Mucosa of descending colon (tissue), 3 donors: ENCODE measurements at regions not wholly inside any gene's neighbourhood (a gene's known extent, or its start where the extent isn't known, plus 50 kb on each side); places are given as distances from the start of the nearest gene placed in this dataset.
"Not testable (repeated sequence)": the region's sequence is repeated elsewhere in the genome, so short reads cannot be mapped to it uniquely, and the experiment has no call there.

Source experiments
- ATAC-seq: fragments of 200-7000 bp; cut with Tn5 transposase; one replicate; pipeline ENCODE4 v1.9.1; 2020; ENCODE audit warnings: mild to moderate bottlenecking, moderate library complexity
- DNase-seq, 3 donors: peaks; one replicate each; pipeline ENCODE4 v3.0.0-alpha.2; 2020
- H3K36me3 ChIP-seq: fragments of 200-600 bp; one replicate; pipeline ENCODE4 v1.8.0; 2021; ENCODE audit warnings: low read depth, mild to moderate bottlenecking
- H3K4me1 ChIP-seq: fragments of 200-600 bp; one replicate; pipeline ENCODE4 v1.8.0; 2021; ENCODE audit warnings: low read depth, mild to moderate bottlenecking
- H3K4me3 ChIP-seq: fragments of 200-600 bp; one replicate; pipeline ENCODE4 v1.8.0; 2021; ENCODE audit warnings: mild to moderate bottlenecking
- H3K9me3 ChIP-seq: fragments of 200-600 bp; one replicate; pipeline ENCODE4 v1.8.0; 2021; ENCODE audit warnings: mild to moderate bottlenecking
- CTCF ChIP-seq: fragments of 200-600 bp; IDR thresholded peaks from one replicate; pipeline ENCODE4 v1.8.0; 2022; ENCODE audit warnings: antibody characterized with exemption, mild to moderate bottlenecking
- intact Hi-C, 2 donors: fragments of 100-400 bp; cut with DNase I in 1 of 2; cut with micrococcal nuclease in 1 of 2; formaldehyde crosslinking; loops; one replicate each; pipeline versions ENCODE4 v1.11.0 to v1.11.1; 2022; cut with DNase I, micrococcal nuclease
- donor health status: DM: no; HTN: no; CAD: no; lungs with moderate emphysema.
- donor health status: DM: no; HTN: no; CAD: no.
- donor health status: DM: no; HTN: yes; CAD: no.

- peak in 1 of 3 donors; percentile 11 for DNase-seq
- peak; percentile 79 for ATAC-seq
- H3K36me3 ChIP-seq = no peaks in the 10 kb centered on the region
- intact Hi-C loops = no loop called here
- H3K4me1 ChIP-seq = no peaks in the 10 kb centered on the region
- no peak for TF ChIP-seq CTCF
- no peak overlapping the region for H3K4me3 ChIP-seq
- H3K9me3 ChIP-seq = no peaks in the 10 kb centered on the region
Observed at GRCh38 chr15:91649831-91650321, 203.6 kb upstream of the SLCO3A1 start.

DNA sequence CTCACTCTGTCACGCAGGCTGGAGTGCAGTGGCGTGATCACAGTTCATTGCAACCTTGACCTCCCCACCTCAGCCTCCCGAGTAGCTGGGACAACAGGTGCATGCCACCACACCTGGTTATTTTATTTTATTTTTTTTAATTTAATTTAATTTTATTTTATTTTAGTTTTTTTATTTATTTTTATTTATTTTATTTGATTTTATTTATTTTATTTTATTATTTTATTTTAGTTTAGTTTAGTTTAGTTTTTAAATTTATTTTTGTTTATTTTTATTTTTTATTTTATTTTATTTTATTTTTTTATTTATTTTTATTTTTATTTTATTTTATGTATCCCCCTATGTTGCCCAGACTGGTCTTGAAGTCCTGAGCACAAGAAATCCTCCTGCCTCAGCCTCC, 202.3 kb upstream of the SLCO3A1 start:
- DNase-seq (no peak), ATAC-seq (no peak)
- Histone ChIP-seq H3K4me1 (no peaks in the 10 kb centered on the region), H3K4me3 (no peak overlapping the region), H3K9me3 (no peaks in the 10 kb centered on the region), H3K36me3 (no peaks in the 10 kb centered on the region)
- intact Hi-C loops = no loop called here
- TF ChIP-seq CTCF = no peak

DNA sequence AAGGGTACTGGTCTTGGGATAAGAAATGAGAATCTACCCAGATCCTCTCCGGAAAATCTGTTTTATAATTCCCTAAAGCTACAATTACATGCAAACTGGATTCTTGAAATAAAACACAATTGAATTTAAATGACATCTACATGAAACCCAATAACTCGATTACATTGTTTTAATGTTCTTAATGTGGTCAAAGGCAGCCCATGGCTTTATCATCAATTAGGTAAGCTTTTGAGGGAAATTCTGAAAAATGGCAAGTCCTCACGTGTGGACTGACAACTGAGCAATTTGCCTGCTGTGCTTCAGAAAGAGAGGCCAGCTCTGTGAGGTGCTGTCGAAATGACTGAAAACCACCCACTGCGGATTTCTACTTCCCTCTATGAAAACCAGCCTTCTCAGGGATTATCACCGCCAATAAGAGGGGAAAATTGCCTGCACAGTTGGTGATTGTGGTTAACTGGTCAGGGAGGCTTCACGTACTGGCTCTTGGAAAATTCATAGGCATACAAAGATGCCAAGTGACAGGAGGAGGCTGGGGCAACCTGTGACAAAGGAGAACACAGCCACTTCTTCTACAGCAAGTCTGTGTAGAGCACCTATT, 200.8 kb upstream of the SLCO3A1 start:
- Histone ChIP-seq H3K9me3 (no peaks in the 10 kb centered on the region), H3K4me1 (no peaks in the 10 kb centered on the region), H3K36me3 (no peaks in the 10 kb centered on the region), H3K4me3 (no peak overlapping the region)
- intact Hi-C loops = no loop called here
- no peak for DNase-seq
- no peak for TF ChIP-seq CTCF
- no peak for ATAC-seq

- H3K9me3 ChIP-seq, DNase-seq, intact Hi-C loops, H3K4me1 ChIP-seq, ATAC-seq, H3K4me3 ChIP-seq, H3K36me3 ChIP-seq: not testable (repeated sequence)
Observed at GRCh38 chr15:91655563-91656290, 197.8 kb upstream of the SLCO3A1 start.

- H3K36me3 ChIP-seq = no peaks in the 10 kb centered on the region
- TF ChIP-seq CTCF = no peak
- no peak overlapping the region for H3K4me3 ChIP-seq
- ATAC-seq (no peak), DNase-seq (no peak)
- no peaks in the 10 kb centered on the region for H3K9me3 ChIP-seq
- intact Hi-C loops = no loop called here
- H3K4me1 ChIP-seq = no peaks in the 10 kb centered on the region
Observed at GRCh38 chr15:91660174-91660649, 193.3 kb upstream of the SLCO3A1 start.

DNA sequence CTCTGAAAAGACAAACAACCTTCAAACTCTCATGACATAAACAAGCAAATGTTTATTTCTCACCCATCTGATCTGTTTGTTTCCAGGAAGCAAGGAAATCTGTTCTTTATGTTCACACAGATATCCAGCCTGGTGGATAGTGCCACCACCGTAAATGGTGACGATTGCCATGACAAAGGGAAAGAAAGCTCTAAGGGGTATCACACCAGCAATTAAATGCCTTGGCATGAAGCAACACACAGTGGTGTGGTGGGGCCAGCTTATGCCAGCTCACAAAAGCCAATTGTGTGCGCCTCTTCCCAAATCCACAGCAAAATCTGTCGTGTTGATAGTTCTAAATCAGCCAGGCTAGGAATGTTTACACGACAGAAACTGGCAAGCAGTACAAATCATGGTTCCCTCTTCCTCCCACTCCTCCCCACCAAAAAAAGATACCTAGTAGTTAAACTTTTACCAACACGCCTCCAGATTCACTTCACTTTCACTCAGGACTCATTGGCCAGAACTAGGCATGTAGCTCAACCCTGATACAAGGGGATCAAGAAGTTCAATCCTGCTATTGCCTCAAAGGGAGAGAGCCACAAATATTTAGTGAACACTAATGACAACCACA, 189.2 kb upstream of the SLCO3A1 start:
- DNase-seq = no peak
- no peak for ATAC-seq
- Histone ChIP-seq H3K4me3 (no peak overlapping the region), H3K4me1 (no peaks in the 10 kb centered on the region), H3K36me3 (no peaks in the 10 kb centered on the region), H3K9me3 (no peaks in the 10 kb centered on the region)
- TF ChIP-seq CTCF = no peak
- intact Hi-C loops = no loop called here
